ENCODE measurements at regions not wholly inside any gene's neighbourhood (a gene's known extent, or its start where the extent isn't known, plus 50 kb on each side); places are given as distances from the start of the nearest gene placed in this dataset.
A peak's percentile ranks its signal among the peaks of the same experiment; 100 is the strongest.

- no peak for TF ChIP-seq CTCF (IDR thresholded peaks at IDR 0.05; ENCODE audit: partially characterized antibody, unreplicated experiment)
- H3K4me3 Mint-ChIP-seq (ENCODE audit: unreplicated experiment) = no peak overlapping the region
- H3K27ac Mint-ChIP-seq (ENCODE audit: unreplicated experiment) = no peak overlapping the region
- H3K4me1 Mint-ChIP-seq (ENCODE audit: low read depth, unreplicated experiment) = no peaks in the 10 kb centered on the region
- no peak for DNase-seq
- H3K27me3 Mint-ChIP-seq (ENCODE audit: unreplicated experiment) = peaks cover 5% of the 10 kb centered on the region
- no peaks in the 10 kb centered on the region for H3K36me3 Mint-ChIP-seq (ENCODE audit: unreplicated experiment)
- no peaks in the 10 kb centered on the region for H3K9me3 Mint-ChIP-seq (ENCODE audit: unreplicated experiment)
These were observed 89.3 kb upstream of the NKX1-1 start for GRCh38 chr4:1495416-1496115.

DNA sequence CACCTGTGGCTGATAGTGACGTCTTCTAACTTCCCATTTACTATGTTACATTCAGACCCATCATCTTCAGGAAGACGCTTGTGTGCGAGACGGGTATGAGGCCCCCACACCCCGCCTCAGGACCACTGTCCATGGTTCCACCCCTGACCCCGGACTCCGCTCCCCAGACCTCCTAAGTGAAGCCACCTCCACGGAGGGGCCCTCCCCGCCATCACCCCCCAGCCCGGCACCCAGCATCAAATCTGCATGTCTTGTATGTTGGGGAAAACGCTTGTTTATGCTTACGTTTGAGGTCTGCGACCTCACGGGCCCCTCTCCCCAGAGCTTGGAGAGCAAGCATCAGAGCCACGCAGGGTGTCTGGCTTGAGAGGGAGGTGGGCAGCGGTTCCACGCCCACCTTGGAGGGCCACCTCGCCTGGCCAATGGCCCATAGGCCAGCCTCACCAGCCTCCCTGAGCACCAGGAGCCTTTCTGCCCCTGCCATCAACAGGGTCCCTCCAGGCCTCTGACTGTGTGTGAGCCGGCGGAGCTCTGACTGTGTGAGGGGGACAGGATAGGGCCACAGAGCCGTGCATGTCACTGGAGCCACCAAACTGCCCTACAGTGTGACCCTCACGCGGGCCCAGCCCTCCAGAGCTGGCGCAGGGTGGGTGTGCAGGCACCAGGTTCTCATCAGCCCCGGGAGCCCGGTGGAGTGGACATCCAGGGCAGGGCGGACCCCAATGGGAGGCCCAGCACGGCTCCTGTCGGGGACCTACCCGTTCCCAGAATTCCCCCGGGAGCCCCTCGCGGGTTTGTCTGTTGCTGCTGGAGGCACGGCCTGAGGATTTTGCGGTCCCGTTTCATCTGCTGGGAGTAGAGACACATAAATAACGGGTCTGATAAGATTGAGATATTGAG, 88.4 kb upstream of the NKX1-1 start:
- Mint-ChIP-seq H3K27me3 (ENCODE audit: unreplicated experiment) (peaks cover 5% of the 10 kb centered on the region), H3K4me1 (ENCODE audit: low read depth, unreplicated experiment) (no peaks in the 10 kb centered on the region), H3K9me3 (ENCODE audit: unreplicated experiment) (no peaks in the 10 kb centered on the region), H3K36me3 (ENCODE audit: unreplicated experiment) (no peaks in the 10 kb centered on the region), H3K27ac (ENCODE audit: unreplicated experiment) (no peak overlapping the region), H3K4me3 (ENCODE audit: unreplicated experiment) (peak overlapping the region; percentile 13)
- no peak for TF ChIP-seq CTCF (IDR thresholded peaks at IDR 0.05; ENCODE audit: partially characterized antibody, unreplicated experiment)
- DNase-seq = no peak

DNA sequence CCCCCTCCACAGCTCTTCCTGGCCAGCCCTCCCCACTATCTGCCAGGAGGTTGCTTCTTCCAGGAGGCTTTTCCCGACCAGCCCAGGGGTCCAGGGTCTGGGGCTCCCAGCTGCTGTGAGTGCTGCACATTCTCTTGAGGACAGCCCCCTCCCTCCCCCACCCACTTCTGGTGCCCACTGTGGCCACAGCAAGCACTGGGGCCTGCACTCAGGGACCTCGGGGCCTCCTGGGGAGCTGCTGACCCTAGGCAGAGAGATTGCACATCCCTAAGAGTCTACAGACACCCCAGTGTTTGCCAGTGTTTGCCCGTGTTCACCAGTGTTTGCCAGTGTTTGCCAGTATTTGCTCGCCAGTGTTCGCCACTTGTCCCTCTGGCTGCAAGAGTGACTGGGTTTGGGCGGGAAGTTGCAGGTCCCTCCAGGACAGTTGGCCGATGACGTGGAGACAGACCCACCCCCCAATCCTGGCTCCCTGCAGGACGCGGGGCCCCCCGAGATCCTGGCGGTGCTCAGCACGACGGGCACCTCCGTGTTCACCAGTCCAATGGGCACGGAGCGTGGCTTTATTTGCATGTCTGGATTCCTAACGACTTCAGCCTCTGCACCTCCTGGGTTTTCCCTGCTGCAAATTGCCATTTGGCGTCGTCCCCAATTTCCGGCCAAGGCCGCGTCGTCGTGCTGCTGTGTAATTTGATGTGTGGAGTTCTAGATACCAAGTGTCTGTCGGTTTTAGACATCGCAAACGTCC, 87.5 kb upstream of the NKX1-1 start:
- TF ChIP-seq CTCF (IDR thresholded peaks at IDR 0.05; ENCODE audit: partially characterized antibody, unreplicated experiment) = no peak
- Mint-ChIP-seq H3K27me3 (ENCODE audit: unreplicated experiment) (peaks cover 5% of the 10 kb centered on the region), H3K27ac (ENCODE audit: unreplicated experiment) (no peak overlapping the region), H3K4me1 (ENCODE audit: low read depth, unreplicated experiment) (no peaks in the 10 kb centered on the region), H3K4me3 (ENCODE audit: unreplicated experiment) (no peak overlapping the region), H3K9me3 (ENCODE audit: unreplicated experiment) (no peaks in the 10 kb centered on the region), H3K36me3 (ENCODE audit: unreplicated experiment) (no peaks in the 10 kb centered on the region)
- DNase-seq = peak; percentile 10

DNA sequence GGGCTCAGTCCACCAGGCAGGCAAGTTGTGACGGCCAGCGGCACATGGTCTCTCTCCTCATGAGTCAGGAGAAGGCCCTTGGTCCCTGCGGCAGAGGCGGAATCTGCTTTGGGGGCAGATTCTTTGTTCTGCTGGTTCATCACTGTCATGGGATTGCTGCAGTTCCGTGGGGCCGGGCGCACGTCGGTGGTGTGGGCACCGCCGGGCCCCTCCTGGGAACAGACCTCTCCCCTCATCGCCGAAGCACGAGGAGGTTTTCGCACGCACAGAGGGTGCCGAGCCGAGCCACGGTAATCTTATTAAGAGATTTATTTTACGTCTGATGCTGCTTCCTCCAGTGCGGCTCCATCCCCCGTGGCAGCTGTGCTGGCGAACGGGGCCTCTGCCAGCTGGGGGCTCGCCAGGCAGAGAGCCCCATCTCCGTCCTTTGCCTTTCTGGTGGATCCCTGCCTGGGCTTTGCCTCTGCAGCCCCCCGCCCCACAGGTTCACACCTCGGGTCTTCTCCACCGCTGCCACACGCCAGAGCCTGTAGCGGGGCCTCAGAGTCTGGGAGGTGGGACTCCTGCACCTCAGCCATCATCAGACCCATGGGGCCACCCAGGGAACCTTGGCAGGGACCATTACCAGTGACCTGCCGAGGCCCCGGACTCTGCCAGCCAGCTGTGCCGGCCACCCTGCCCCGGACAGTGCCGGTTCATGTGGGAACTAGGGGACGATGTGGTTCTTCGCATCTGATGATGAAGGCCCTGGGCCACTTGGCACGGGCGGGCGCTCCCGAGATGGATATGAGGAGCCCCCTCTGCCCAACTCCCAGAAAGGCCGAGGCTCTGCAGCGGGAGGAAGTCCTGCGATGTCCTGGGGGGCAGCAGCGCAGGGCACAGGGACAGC, 86.7 kb upstream of the NKX1-1 start:
- no peaks in the 10 kb centered on the region for H3K9me3 Mint-ChIP-seq (ENCODE audit: unreplicated experiment)
- H3K4me3 Mint-ChIP-seq (ENCODE audit: unreplicated experiment) = no peak overlapping the region
- peaks cover 5% of the 10 kb centered on the region for H3K27me3 Mint-ChIP-seq (ENCODE audit: unreplicated experiment)
- no peaks in the 10 kb centered on the region for H3K36me3 Mint-ChIP-seq (ENCODE audit: unreplicated experiment)
- TF ChIP-seq CTCF (IDR thresholded peaks at IDR 0.05; ENCODE audit: partially characterized antibody, unreplicated experiment) = no peak
- H3K27ac Mint-ChIP-seq (ENCODE audit: unreplicated experiment) = no peak overlapping the region
- no peak for DNase-seq
- no peaks in the 10 kb centered on the region for H3K4me1 Mint-ChIP-seq (ENCODE audit: low read depth, unreplicated experiment)
